Natural killer cell (primary cell): ENCODE measurements at regions not wholly inside any gene's neighbourhood (a gene's known extent, or its start where the extent isn't known, plus 50 kb on each side); places are given as distances from the start of the nearest gene placed in this dataset.
A peak's percentile ranks its signal among the peaks of the same experiment; 100 is the strongest.
"Not testable (repeated sequence)": the region's sequence is repeated elsewhere in the genome, so short reads cannot be mapped to it uniquely, and the experiment has no call there.

Experiments
- ATAC-seq, 3 donors: fragments of 150-1000 bp in 2 of 3; fragments of 200-7000 bp in 1 of 3; cut with Tn5 transposase; 1 replicate in 1 of 3; 2 replicates in 2 of 3; pipeline ENCODE4 v1.10.0; 2021; ENCODE audit warnings: mild to moderate bottlenecking in 2 of 3, moderate library complexity in 2 of 3
- DNase-seq, 2 donors: peaks; one replicate each; pipeline versions ENCODE4 v3.0.0 to v3.0.0-alpha.2; 2013 to 2021; ENCODE audit warnings: mixed read lengths in 1 of 2
- H3K27ac ChIP-seq: one replicate; pipeline ENCODE4 v1.5.1; 2013; ENCODE audit warnings: mild to moderate bottlenecking, low read length
- H3K27me3 ChIP-seq: one replicate; pipeline ENCODE4 v1.6.1; 2013; ENCODE audit warnings: low read length; ENCODE audit not compliant: control insufficient read depth, insufficient read depth
- H3K36me3 ChIP-seq: one replicate; pipeline ENCODE4 v1.6.1; 2013; ENCODE audit warnings: low read length; ENCODE audit not compliant: control insufficient read depth, insufficient read depth
- H3K4me1 ChIP-seq: one replicate; pipeline ENCODE4 v1.6.1; 2013; ENCODE audit warnings: low read length; ENCODE audit not compliant: control insufficient read depth, insufficient read depth
- H3K4me3 ChIP-seq: one replicate; pipeline ENCODE4 v1.5.1; 2013; ENCODE audit warnings: low read length
- H3K9me3 ChIP-seq: one replicate; pipeline ENCODE4 v1.6.1; 2013; ENCODE audit warnings: low read length; ENCODE audit not compliant: control insufficient read depth, insufficient read depth
- H3K27ac Mint-ChIP-seq, 2 donors: one replicate each; pipeline ENCODE4 v1.8.0; 2022; ENCODE audit warnings: mild to moderate bottlenecking in 2 of 2, mixed read lengths in 2 of 2, moderate library complexity in 1 of 2
- H3K27me3 Mint-ChIP-seq, 2 donors: one replicate each; pipeline ENCODE4 v1.8.0; 2022; ENCODE audit warnings: low read depth in 2 of 2, mixed read lengths in 2 of 2
- H3K36me3 Mint-ChIP-seq: one replicate; pipeline ENCODE4 v1.8.0; 2022; ENCODE audit warnings: mixed read lengths
- H3K4me1 Mint-ChIP-seq, 2 donors: one replicate each; pipeline ENCODE4 v1.8.0; 2022; ENCODE audit warnings: mixed read lengths in 2 of 2
- H3K4me3 Mint-ChIP-seq: one replicate; pipeline ENCODE4 v1.8.0; 2022; ENCODE audit warnings: mild to moderate bottlenecking, moderate library complexity, mixed read lengths
- H3K9me3 Mint-ChIP-seq, 2 donors: one replicate each; pipeline ENCODE4 v1.8.0; 2022; ENCODE audit warnings: mixed read lengths in 2 of 2
- WGBS: methylation state at CpG from one replicate; pipeline ENCODE4 v1.1.7; 2013; ENCODE audit warnings: missing lambda C conversion rate; ENCODE audit not compliant: insufficient coverage; 5-methylcytosine and 5-hydroxymethylcytosine counted together
- intact Hi-C: fragments of 100-400 bp; cut with micrococcal nuclease; formaldehyde crosslinking; loops from one replicate; pipeline ENCODE4 v1.14.2; 2022
- TF ChIP-seq, protein P1 (sequence below): fragments of 200-600 bp; IDR thresholded peaks from one replicate; pipeline ENCODE4 v1.8.0; 2022; ENCODE audit warnings: antibody characterized with exemption

DNA sequence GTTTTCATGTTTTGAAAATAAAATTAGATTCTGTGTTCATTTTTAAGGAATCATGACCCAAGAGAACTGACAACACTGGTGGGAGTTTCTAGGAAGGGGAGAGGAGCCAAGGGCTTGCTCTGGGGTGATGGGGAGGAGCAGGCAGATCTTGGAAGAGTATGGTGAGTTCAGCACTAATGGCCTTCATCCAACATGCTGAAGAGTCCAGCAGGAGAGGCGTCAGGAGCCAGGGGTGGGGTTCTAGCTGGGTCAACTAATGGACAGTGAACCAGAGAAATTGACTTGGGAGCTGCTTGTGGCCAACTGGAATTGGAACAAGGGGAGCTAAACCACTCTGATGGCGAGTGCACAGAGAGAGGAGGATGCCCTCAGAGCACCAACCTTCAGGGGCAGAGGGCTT is 107.1 kb downstream of the MRPL14 start:
- Mint-ChIP-seq H3K4me1 (no peaks in the 10 kb centered on the region), H3K36me3 (no peaks in the 10 kb centered on the region), H3K9me3 (no peaks in the 10 kb centered on the region), H3K4me3 (no peak overlapping the region), H3K27ac (no peak overlapping the region), H3K27me3 (peaks cover 9 to 14% of the 10 kb centered on the region in 2 donors)
- TF ChIP-seq, protein P1, sequence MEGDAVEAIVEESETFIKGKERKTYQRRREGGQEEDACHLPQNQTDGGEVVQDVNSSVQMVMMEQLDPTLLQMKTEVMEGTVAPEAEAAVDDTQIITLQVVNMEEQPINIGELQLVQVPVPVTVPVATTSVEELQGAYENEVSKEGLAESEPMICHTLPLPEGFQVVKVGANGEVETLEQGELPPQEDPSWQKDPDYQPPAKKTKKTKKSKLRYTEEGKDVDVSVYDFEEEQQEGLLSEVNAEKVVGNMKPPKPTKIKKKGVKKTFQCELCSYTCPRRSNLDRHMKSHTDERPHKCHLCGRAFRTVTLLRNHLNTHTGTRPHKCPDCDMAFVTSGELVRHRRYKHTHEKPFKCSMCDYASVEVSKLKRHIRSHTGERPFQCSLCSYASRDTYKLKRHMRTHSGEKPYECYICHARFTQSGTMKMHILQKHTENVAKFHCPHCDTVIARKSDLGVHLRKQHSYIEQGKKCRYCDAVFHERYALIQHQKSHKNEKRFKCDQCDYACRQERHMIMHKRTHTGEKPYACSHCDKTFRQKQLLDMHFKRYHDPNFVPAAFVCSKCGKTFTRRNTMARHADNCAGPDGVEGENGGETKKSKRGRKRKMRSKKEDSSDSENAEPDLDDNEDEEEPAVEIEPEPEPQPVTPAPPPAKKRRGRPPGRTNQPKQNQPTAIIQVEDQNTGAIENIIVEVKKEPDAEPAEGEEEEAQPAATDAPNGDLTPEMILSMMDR = no peak
- intact Hi-C loops = no loop called here
- no peaks in the 10 kb centered on the region for H3K27me3 ChIP-seq
- no peaks in the 10 kb centered on the region for H3K9me3 ChIP-seq
- no peaks in the 10 kb centered on the region for H3K36me3 ChIP-seq
- ATAC-seq (no peak), DNase-seq (no peak)
- H3K4me3 ChIP-seq = no peak overlapping the region
- WGBS = 91% methylated on average over 2 of the region's 2 CpGs
- no peaks in the 10 kb centered on the region for H3K4me1 ChIP-seq
- no peak overlapping the region for H3K27ac ChIP-seq

DNA sequence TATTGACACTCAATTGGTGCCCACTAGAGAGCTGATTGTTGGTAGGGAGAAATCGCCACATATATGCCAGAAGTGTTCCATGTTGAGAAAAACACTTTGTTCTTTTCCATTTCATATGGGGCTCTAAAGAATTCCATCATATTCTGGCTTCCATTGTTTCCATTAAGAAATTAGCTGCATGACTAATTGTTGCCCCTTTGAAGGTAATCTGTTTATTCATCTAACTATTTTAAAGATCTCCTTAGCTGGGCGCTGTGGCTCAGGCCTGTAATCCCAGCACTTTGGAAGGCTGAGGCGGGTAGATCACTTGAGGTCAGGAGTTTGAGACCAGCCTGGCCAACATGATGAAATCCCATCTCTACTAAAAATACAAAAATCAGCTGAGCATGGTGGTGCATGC is 109.9 kb downstream of the MRPL14 start:
- not testable (repeated sequence) for ATAC-seq, H3K27ac Mint-ChIP-seq

GRCh38 chr6:44016131-44016870 is 111.0 kb downstream of the MRPL14 start:
- no peak overlapping the region for H3K27ac ChIP-seq
- H3K36me3 ChIP-seq = no peaks in the 10 kb centered on the region
- no peaks in the 10 kb centered on the region for H3K9me3 Mint-ChIP-seq
- DNase-seq = no peak
- H3K4me3 Mint-ChIP-seq = no peak overlapping the region
- peaks cover 0 to 8% of the 10 kb centered on the region in 2 donors for H3K4me1 Mint-ChIP-seq
- H3K27ac Mint-ChIP-seq = no peak overlapping the region
- H3K4me1 ChIP-seq = no peaks in the 10 kb centered on the region
- no peak overlapping the region for H3K4me3 ChIP-seq
- TF ChIP-seq, protein P1 = no peak
- H3K9me3 ChIP-seq = no peaks in the 10 kb centered on the region
- H3K27me3 ChIP-seq = no peaks in the 10 kb centered on the region
- peaks cover 14 to 40% of the 10 kb centered on the region in 2 donors for H3K27me3 Mint-ChIP-seq
- WGBS = 89% methylated on average over 5 of the region's 5 CpGs
- ATAC-seq = no peak
- intact Hi-C loops = no loop called here
- no peaks in the 10 kb centered on the region for H3K36me3 Mint-ChIP-seq

More for the DNA sequence above, 109.9 kb downstream of the MRPL14 start:
- H3K4me1 ChIP-seq, H3K4me3 Mint-ChIP-seq, intact Hi-C loops, H3K4me1 Mint-ChIP-seq, H3K27me3 ChIP-seq, DNase-seq, H3K27ac ChIP-seq, H3K36me3 Mint-ChIP-seq, H3K9me3 Mint-ChIP-seq, H3K36me3 ChIP-seq, H3K9me3 ChIP-seq, H3K4me3 ChIP-seq: not testable (repeated sequence)
- WGBS = 96% methylated on average over 3 of the region's 3 CpGs
- peaks cover 13 to 30% of the 10 kb centered on the region in 2 donors for H3K27me3 Mint-ChIP-seq

- peaks cover 0 to 8% of the 10 kb centered on the region in 2 donors for H3K4me1 Mint-ChIP-seq
- no peak overlapping the region for H3K4me3 Mint-ChIP-seq
- intact Hi-C loops = no loop called here
- TF ChIP-seq, protein P1 = no peak
- no peaks in the 10 kb centered on the region for H3K4me1 ChIP-seq
- no peak overlapping the region for H3K27ac Mint-ChIP-seq
- H3K27ac ChIP-seq = no peak overlapping the region
- H3K9me3 ChIP-seq = no peaks in the 10 kb centered on the region
- H3K27me3 ChIP-seq = no peaks in the 10 kb centered on the region
- DNase-seq = no peak
- peaks cover 20 to 46% of the 10 kb centered on the region in 2 donors for H3K27me3 Mint-ChIP-seq
- H3K36me3 ChIP-seq = no peaks in the 10 kb centered on the region
- peak in 1 of 3 donors; percentile 51 for ATAC-seq
- WGBS = 10% methylated on average over 3 of the region's 3 CpGs
- H3K36me3 Mint-ChIP-seq = no peaks in the 10 kb centered on the region
- no peaks in the 10 kb centered on the region for H3K9me3 Mint-ChIP-seq
- H3K4me3 ChIP-seq = no peak overlapping the region
Measured at GRCh38 chr6:44012078-44012493, 115.2 kb downstream of the MRPL14 start.
